Stimulated activated CD4-positive, alpha-beta T cell treated with anti-CD3 and anti-CD28 coated beads, Interleukin-2, amount 100 ng/mL, for 4 hours (primary cell): ENCODE measurements at regions not wholly inside any gene's neighbourhood (a gene's known extent, or its start where the extent isn't known, plus 50 kb on each side); places are given as distances from the start of the nearest gene placed in this dataset.

Source experiments
- DNase-seq: peaks from one replicate; pipeline ENCODE4 v3.0.0-alpha.2; 2020; ENCODE audit warnings: low read depth

- no peak for DNase-seq
Measured at GRCh38 chr13:44155422-44156293, 218.0 kb upstream of the SERP2 start.

DNA sequence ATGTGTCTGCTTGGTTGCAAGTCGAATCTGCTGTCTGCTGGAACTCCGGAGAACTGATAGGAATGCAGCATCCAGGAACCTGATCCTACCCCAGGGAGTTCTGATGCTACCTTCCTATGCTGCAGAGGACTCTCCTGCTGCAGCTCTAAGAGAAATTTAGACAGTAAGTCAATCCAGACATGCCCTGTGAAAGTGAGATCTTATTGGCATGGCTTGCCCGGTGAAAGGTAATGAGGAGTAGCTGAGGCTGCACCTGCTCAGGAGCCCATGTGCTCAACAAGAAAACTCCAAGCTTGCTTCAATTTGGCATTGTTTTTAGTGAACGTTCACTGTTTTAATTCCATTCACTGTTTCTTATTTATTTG, 217.3 kb upstream of the SERP2 start:
- DNase-seq = no peak

- DNase-seq = no peak
Measured at GRCh38 chr13:44157606-44158005, 216.0 kb upstream of the SERP2 start.

DNA sequence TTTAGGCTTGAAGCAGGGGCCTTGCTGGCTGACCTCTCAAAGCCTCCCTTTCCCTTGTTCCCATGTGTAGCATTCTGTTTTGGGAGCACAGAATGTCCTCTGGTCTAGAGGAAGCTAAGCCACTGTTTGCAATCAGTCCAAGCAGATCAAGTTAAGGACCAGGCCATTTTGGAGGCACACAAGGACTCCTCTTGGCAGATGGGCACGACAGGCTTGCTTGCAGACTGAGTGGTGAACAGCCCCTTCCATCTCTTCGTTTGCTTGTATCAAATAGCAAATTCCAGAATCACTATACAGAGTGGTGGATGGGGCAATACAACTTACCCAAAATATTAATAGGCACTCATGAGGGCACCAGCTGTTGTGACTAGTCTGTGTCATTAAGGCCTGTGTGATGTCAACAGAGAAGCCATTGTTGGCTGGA, 215.5 kb upstream of the SERP2 start:
- no peak for DNase-seq

GRCh38 chr13:44158881-44159632, 214.6 kb upstream of the SERP2 start:
- DNase-seq = no peak

GRCh38 chr13:44159633-44160279, 213.9 kb upstream of the SERP2 start:
- DNase-seq = no peak

DNA sequence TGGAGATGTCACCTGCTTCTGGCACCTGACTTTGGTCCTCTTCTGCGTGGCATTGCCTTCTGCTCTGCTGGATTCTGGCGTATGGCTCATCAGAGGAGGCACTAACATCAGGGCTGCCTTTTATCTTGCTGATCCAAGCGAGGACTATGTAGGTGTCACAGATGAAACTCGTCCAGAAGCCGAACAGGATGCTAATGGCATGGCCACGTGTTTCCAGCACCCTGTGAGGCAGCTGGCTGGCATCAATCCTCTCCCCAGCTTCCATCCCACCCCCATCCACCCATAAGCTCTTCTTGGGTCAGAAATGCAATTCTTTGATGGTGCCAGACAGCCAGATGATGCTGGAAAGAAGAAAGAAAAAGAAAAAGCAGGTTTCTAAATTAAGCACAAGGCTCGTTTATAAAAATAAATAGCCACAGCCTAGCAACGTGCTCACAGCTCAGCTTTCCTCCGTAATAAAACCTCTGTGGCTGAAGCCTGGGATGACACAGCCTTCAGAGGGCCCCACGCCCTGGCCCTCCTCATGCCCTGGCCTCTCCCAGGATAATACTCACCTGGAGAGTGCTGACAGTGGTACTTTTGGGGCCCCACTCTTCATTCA, 212.9 kb upstream of the SERP2 start:
- no peak for DNase-seq

GRCh38 chr13:44163108-44163507, 210.5 kb upstream of the SERP2 start:
- no peak for DNase-seq

DNA sequence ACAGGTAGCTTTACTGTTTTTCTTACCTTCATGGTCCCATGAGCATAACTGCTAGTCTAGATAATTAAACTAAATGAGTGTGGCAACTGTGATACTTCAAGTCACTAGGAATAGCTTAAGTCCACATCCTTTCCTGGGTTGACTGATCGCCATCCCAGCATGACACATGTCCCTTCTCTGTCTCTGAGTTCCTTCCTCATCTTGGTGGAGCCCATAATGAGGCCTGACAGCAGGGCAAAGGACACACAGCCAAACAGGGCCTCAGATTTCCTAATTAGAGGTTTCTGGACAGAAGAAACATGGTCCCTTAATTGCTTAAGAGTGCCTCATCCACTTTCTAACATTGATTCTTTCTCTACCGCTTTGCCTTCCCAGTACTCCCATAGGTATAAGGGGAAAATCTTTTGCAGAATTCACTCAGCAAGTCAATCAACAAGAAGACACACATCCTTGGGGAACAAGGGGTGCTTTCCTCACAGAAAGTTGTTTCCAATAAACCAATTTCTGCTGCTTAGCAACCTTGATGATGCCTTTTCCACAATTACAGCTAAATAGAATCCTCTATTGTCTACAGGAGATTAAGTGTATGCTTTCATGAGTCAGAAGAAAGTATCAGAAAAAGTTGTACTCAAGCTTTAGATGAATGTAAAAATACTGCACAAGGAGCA, 208.3 kb upstream of the SERP2 start:
- no peak for DNase-seq

GRCh38 chr13:44165889-44166496, 207.6 kb upstream of the SERP2 start:
- no peak for DNase-seq

GRCh38 chr13:44169018-44169911, 204.4 kb upstream of the SERP2 start:
- no peak for DNase-seq

GRCh38 chr13:44170731-44171130, 202.9 kb upstream of the SERP2 start:
- DNase-seq = no peak

GRCh38 chr13:44171156-44171555, 202.5 kb upstream of the SERP2 start:
- DNase-seq = no peak

DNA sequence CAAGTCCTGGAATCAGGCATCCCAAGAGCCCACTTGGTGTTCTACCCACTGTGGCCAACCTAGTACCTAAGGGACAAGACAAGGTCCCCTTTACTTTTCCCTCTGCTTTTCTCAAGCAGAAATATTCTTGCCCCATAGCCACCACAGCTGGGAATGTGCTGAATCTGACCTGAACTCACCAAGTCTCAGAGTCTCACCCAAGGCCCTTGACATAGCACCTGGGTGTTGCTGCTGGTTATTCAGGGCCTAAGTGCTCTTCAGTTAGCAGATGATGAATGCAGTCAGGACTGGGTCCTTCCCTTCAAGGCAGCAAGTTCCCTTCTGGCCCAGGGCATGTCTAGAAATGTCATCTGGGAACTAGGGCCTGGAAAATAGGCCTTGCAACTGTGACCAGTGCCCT, 201.8 kb upstream of the SERP2 start:
- no peak for DNase-seq

GRCh38 chr13:44172281-44172810, 201.3 kb upstream of the SERP2 start:
- DNase-seq = no peak

- no peak for DNase-seq
Measured at GRCh38 chr13:44174769-44175425, 198.7 kb upstream of the SERP2 start.

- no peak for DNase-seq
Measured at GRCh38 chr13:44176173-44176572, 197.5 kb upstream of the SERP2 start.

DNA sequence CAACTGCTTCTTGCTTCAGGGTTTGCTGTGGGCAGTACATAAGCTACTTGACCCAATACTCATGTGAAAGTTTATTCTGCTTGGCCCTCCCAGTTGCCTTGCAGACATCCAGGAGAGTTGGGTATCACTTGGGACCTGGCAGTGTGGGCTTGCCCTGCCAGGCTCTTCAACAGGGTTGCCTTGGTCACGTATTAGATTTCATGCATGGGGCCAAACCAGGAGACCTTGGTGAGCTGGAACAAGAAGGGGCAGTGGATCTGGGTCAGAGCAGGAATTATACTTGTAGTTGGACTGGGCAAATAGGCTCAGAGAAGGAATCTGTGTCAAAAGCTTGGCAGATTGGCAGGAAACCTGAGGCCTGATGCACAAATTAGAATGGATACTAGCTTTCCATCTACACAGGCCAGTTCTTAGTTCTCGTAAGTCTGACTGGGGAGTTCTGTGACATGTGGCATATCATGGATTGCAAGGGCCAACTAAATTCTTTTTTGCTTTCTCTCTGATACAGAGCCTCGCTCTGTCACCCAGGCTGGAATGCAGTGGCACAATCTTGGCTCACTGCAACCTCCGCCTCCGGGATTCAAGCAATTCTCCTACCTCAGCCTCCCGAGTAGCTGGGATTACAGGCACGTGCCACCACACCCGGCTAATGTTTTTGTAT, 192.6 kb upstream of the SERP2 start:
- no peak for DNase-seq

- DNase-seq = no peak
Measured at GRCh38 chr13:44181931-44182330, 191.7 kb upstream of the SERP2 start.
